Breast epithelium (tissue), 3 donors: ENCODE measurements at regions not wholly inside any gene's neighbourhood (a gene's known extent, or its start where the extent isn't known, plus 50 kb on each side); places are given as distances from the start of the nearest gene placed in this dataset.

Source experiments
- CTCF ChIP-seq, 3 donors: fragments of 450-650 bp; IDR thresholded peaks; one replicate each; pipeline ENCODE4 v1.5.1; 2016 to 2017; ENCODE audit warnings: antibody characterized with exemption in 3 of 3, mild to moderate bottlenecking in 3 of 3, moderate library complexity in 3 of 3
- POLR2A ChIP-seq: fragments of 450-650 bp; IDR thresholded peaks from one replicate; pipeline ENCODE4 v1.6.1; 2016; ENCODE audit warnings: antibody characterized with exemption, mild to moderate bottlenecking, moderate library complexity
- POLR2AphosphoS5 ChIP-seq, 3 donors: sonication (generic); formaldehyde crosslinking; IDR thresholded peaks; one replicate each; pipeline ENCODE4 v1.6.1; 2017; ENCODE audit warnings: antibody characterized with exemption in 3 of 3

- no peak for TF ChIP-seq CTCF (IDR thresholded peaks at IDR 0.05)
- TF ChIP-seq POLR2A: no peak
- TF ChIP-seq POLR2AphosphoS5 (IDR thresholded peaks at IDR 0.05): no peak
Measured at GRCh38 chr1:178628637-178629251, 96.3 kb upstream of the RALGPS2 start.
